Endodermal cell (in vitro differentiated cells): ENCODE measurements at regions not wholly inside any gene's neighbourhood (a gene's known extent, or its start where the extent isn't known, plus 50 kb on each side); places are given as distances from the start of the nearest gene placed in this dataset.
"Not testable (repeated sequence)": the region's sequence is repeated elsewhere in the genome, so short reads cannot be mapped to it uniquely, and the experiment has no call there.

Experiments used
- DNase-seq: peaks from one replicate; pipeline ENCODE4 v3.0.0-alpha.2; 2017
- H3K27ac ChIP-seq: 2 replicates; pipeline ENCODE4 v1.5.1; 2013; ENCODE audit warnings: mild to moderate bottlenecking, low read depth, low read length, moderate library complexity
- H3K27me3 ChIP-seq: 2 replicates; pipeline ENCODE4 v1.6.1; 2013; ENCODE audit warnings: mild to moderate bottlenecking, low read length, moderate library complexity; ENCODE audit not compliant: insufficient read depth, control insufficient read depth, poor library complexity, severe bottlenecking
- H3K36me3 ChIP-seq: 2 replicates; pipeline ENCODE4 v1.7.0; 2013; ENCODE audit warnings: mild to moderate bottlenecking, low read length, moderate library complexity; ENCODE audit not compliant: control insufficient read depth, insufficient read depth
- H3K4me1 ChIP-seq: one replicate; pipeline ENCODE4 v1.7.0; 2013; ENCODE audit warnings: low read length; ENCODE audit not compliant: control insufficient read depth, insufficient read depth
- H3K4me3 ChIP-seq: 2 replicates; pipeline ENCODE4 v1.5.1; 2013; ENCODE audit warnings: mild to moderate bottlenecking, low read length, moderate library complexity
- H3K9ac ChIP-seq: 2 replicates; pipeline ENCODE4 v1.6.1; 2013; ENCODE audit warnings: mild to moderate bottlenecking, low read length, moderate library complexity; ENCODE audit not compliant: poor library complexity, severe bottlenecking; ENCODE audit errors: extremely low read depth
- H3K9me3 ChIP-seq: 2 replicates; pipeline ENCODE4 v1.6.1; 2013; ENCODE audit warnings: mild to moderate bottlenecking, low read length, moderate library complexity; ENCODE audit not compliant: control insufficient read depth
- H3K27ac Mint-ChIP-seq: 2 replicates; pipeline ENCODE4 v1.8.0; 2020; ENCODE audit warnings: mixed read lengths
- H3K27me3 Mint-ChIP-seq: 2 replicates; pipeline ENCODE4 v1.8.0; 2021; ENCODE audit warnings: mild to moderate bottlenecking, mixed read lengths; ENCODE audit not compliant: insufficient read depth
- H3K36me3 Mint-ChIP-seq: 2 replicates; pipeline ENCODE4 v1.8.0; 2020; ENCODE audit warnings: low read depth, mixed read lengths
- H3K4me1 Mint-ChIP-seq: 2 replicates; pipeline ENCODE4 v1.8.0; 2020; ENCODE audit warnings: mixed read lengths
- H3K4me3 Mint-ChIP-seq: 2 replicates; pipeline ENCODE4 v1.8.0; 2020; ENCODE audit warnings: mild to moderate bottlenecking, moderate library complexity, mixed read lengths
- H3K9me3 Mint-ChIP-seq: 2 replicates; pipeline ENCODE4 v1.8.0; 2020; ENCODE audit warnings: mild to moderate bottlenecking, mixed read lengths
- WGBS, 2 experiments: methylation state at CpG; one replicate each; pipeline versions ENCODE4 v1.1.5 to v1.1.7; 2013; ENCODE audit warnings: missing lambda C conversion rate in 2 of 2, mixed read lengths in 1 of 2; ENCODE audit not compliant: insufficient coverage in 1 of 2, insufficient read length in 1 of 2; 5-methylcytosine and 5-hydroxymethylcytosine counted together
- TF ChIP-seq, protein P1 (sequence below): fragments of 200-600 bp; sonication (generic); conservative IDR thresholded peaks from 2 replicates; pipeline ENCODE4 v1.5.0; 2021; ENCODE audit warnings: antibody characterized with exemption, mild to moderate bottlenecking

DNA sequence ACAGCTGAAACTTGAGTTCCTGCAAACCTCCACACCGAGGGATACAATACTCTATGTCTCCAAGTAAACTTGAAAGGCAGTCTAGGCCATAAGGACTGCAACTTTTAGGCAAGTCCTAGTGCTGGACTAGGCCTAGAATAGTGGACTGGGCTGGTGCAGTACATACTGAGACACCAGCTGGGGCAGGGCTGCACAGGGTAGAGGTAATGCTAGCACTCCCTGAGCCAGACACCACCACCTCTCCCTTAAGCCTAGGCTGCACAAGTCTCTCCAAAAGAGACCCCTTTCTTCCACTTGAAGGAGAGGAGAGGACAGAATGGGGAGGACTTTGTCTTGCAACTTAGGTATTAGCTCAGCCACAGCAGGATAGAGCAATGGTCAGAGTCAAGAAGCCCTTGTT is 65.7 kb upstream of the PTPRK start:
- Mint-ChIP-seq H3K36me3 (no peaks in the 10 kb centered on the region), H3K27me3 (peaks cover 4% of the 10 kb centered on the region), H3K9me3 (no peaks in the 10 kb centered on the region), H3K27ac (no peak overlapping the region), H3K4me3 (no peak overlapping the region), H3K4me1 (no peaks in the 10 kb centered on the region)
- Histone ChIP-seq H3K4me1 (no peaks in the 10 kb centered on the region), H3K9ac (no peak overlapping the region), H3K27me3 (no peaks in the 10 kb centered on the region), H3K4me3 (no peak overlapping the region), H3K36me3 (no peaks in the 10 kb centered on the region), H3K27ac (no peak overlapping the region), H3K9me3 (no peaks in the 10 kb centered on the region)
- 100% methylated on average over 1 of the region's 1 CpG; no CpG with 5 or more reads in 1 of the 2 experiments for WGBS, 2 experiments
- TF ChIP-seq, protein P1, sequence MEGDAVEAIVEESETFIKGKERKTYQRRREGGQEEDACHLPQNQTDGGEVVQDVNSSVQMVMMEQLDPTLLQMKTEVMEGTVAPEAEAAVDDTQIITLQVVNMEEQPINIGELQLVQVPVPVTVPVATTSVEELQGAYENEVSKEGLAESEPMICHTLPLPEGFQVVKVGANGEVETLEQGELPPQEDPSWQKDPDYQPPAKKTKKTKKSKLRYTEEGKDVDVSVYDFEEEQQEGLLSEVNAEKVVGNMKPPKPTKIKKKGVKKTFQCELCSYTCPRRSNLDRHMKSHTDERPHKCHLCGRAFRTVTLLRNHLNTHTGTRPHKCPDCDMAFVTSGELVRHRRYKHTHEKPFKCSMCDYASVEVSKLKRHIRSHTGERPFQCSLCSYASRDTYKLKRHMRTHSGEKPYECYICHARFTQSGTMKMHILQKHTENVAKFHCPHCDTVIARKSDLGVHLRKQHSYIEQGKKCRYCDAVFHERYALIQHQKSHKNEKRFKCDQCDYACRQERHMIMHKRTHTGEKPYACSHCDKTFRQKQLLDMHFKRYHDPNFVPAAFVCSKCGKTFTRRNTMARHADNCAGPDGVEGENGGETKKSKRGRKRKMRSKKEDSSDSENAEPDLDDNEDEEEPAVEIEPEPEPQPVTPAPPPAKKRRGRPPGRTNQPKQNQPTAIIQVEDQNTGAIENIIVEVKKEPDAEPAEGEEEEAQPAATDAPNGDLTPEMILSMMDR, result no peak
- DNase-seq, result no peak

DNA sequence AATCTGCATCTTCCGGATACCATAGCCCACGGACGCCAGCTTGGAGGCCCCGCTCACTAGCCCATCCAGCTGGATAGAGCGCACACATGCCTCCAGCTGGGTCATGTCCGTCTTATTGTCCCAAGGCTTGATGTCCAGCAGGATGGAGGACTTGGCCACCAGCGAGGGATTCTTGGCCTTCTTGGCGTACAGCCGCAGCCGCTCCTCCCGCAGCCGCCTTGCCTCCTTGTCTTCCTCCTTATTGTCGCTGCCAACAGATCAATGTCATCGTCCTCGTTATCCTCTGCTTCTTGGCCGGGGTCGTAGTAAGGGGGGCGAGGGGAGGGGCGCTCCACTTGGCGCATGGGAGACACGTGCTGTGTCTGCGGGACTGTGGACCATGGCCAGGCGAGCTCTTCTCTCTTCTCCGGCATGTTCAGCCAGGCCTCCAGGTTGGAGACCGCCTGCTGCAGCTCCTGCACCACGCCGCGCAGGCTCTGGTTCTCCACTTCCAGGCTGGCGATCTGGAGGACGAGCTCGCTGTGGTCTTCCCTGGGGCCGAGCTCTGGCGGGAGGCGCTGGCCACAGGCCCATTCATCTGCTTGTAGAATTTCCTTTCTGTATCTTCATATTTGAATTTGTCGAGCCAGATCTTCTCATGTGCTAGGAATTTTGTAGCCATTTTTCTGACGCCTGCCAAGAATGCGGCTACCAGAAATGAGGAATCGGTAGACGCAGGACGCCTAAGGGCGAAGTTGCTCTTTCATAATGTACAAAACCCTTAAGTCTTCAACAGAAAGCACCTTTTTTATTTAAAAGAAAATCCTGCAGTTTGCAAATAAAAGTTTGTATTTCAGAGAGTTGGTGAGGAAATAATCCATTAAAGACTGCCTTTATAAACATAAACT is 60.1 kb upstream of the PTPRK start:
- H3K27me3 ChIP-seq, result peaks cover 35% of the 10 kb centered on the region
- no peak for DNase-seq
- Mint-ChIP-seq H3K36me3 (no peaks in the 10 kb centered on the region), H3K4me1 (peaks cover 10% of the 10 kb centered on the region), H3K27me3 (peaks cover 49% of the 10 kb centered on the region), H3K9me3 (no peaks in the 10 kb centered on the region), H3K4me3 (no peak overlapping the region), H3K27ac (no peak overlapping the region)
- WGBS, 2 experiments, result 95 to 96% methylated on average over 27 to 41 of the region's 41 CpGs
- peaks cover 6% of the 10 kb centered on the region for H3K4me1 ChIP-seq
- H3K27ac ChIP-seq, result no peak overlapping the region
- H3K9me3 ChIP-seq, result no peaks in the 10 kb centered on the region
- no peak overlapping the region for H3K9ac ChIP-seq
- H3K4me3 ChIP-seq, result no peak overlapping the region
- TF ChIP-seq, protein P1, result no peak
- H3K36me3 ChIP-seq, result no peaks in the 10 kb centered on the region

DNA sequence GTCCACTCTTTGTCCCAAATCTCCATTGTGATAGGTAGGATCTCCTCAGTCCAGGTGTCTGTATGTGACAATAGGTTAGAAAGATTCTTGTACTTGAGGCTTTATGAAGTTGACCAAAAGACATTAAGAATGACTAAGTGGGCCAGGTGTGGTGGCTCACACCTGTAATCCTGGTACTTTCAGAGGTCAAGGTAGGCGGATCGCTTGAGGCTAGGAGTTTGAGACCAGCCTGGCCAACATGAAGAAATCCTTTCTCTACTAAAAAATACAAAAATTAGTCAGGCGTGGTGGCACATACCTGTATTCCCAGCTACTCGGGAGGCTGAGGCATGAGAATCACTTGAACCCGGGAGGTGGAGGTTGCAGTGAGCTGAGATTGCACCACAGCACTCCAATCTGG is 54.9 kb upstream of the PTPRK start:
- H3K9me3 Mint-ChIP-seq, H3K9me3 ChIP-seq, DNase-seq, H3K27ac Mint-ChIP-seq, H3K36me3 ChIP-seq, H3K4me3 ChIP-seq, H3K4me1 ChIP-seq, H3K9ac ChIP-seq, H3K4me3 Mint-ChIP-seq, H3K36me3 Mint-ChIP-seq, H3K27ac ChIP-seq: not testable (repeated sequence)
- peaks cover 62% of the 10 kb centered on the region for H3K27me3 Mint-ChIP-seq
- WGBS, 2 experiments, result 93 to 97% methylated on average over 5 of the region's 5 CpGs
- H3K27me3 ChIP-seq, result peaks cover 52% of the 10 kb centered on the region
- H3K4me1 Mint-ChIP-seq, result peaks cover 17% of the 10 kb centered on the region
